NCI-H1417 (cell line): ENCODE measurements at regions not wholly inside any gene's neighbourhood (a gene's known extent, or its start where the extent isn't known, plus 50 kb on each side); places are given as distances from the start of the nearest gene placed in this dataset.
A peak's percentile ranks its signal among the peaks of the same experiment; 100 is the strongest.

Experiments used
- DNase-seq, 3 experiments: peaks; one replicate each; lab custom pipeline; 2025; lab: John Stamatoyannopoulos, UW

DNA sequence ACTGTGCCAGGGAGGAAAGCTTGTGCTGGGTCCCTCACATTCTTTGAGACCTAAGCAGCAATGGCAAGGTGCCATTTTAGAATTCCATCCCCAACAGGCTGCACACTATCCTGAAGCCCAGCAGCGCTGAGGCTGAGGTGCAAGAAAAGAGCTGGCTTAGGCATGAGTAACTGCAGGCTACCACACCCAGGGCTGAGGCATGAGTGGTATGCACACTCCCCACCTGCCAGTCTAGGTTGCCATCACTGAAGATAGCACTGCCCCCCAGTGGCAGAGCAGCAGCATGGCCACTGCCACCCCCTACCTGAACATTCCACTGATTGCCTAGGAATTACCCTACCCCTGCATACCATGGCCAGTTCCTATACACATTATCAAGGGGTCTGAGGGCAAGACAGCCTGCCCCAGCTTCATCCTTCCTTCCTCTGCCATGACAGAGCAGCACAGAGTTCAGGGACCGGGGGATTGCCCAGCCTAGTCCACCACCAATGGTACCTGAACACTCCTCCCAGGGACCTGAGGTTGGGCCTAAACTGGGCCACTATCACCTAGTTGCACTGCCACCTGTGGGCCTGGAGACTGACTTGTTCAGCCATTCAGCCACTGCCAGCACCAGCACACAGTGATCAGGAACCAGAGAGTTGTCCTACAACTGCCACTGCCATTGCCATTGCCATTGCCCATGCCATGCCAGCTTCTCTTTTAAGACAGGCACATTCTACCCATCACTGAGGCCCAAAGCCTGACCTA, 129.8 kb downstream of the SATB1 start:
- no peak for DNase-seq

DNA sequence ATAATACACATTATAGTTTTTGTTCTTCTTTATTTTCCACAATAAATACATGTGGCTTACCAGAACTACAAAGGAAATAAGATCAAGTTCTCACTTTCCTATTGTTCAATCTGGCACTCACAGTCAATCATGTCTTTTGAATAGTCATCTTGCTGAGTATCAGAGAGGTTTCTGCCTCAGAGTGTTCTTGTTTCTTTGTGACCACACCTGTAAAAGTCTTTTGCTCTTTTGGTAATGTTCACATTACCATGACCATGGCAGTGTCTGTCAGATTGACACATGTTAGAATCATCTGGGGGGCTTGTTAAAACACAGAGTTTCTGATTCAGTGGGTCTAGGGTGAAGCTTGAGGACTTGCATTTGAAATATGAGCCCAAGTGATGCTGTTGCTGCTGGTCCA, 135.0 kb downstream of the SATB1 start:
- no peak for DNase-seq

DNA sequence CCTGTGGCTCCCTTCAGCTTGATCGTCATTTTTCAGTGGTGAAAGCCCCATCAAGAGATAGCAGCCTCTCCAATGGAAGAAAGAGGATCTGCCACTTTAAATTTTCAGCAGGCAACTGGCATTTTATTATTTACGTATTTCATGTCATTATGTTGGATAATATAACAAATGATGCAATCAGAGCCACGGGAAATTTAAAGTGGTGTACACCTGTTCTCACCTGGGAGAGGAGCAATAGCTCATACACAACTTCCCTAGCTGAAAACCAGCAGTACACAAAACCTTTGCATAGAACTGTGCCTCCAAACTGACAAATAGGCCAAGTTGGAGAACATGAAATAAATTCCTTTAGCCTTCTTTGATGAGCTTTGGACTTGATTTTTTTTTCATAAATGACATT, 136.9 kb downstream of the SATB1 start:
- DNase-seq: peak in 2 of 3 experiments; percentile 11 to 12

DNA sequence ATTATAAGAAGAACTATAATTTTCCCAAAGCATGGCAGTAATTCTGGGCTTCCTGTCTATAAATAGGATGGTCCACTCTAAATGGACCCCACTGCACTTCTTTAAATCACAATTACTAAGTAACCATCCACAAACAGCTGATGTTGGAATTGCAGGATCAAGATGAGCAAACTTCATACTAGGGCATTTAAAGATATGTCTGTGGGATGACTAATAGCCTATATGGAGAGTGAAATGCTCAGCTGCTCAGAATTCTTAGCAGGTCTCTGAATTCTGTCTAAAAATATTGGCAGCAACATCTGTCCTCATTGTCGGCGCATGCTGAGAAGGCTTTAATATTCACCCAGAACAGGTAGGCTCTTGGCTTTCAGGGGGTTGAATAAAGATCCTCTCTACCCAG, 140.4 kb downstream of the SATB1 start:
- DNase-seq: no peak

DNA sequence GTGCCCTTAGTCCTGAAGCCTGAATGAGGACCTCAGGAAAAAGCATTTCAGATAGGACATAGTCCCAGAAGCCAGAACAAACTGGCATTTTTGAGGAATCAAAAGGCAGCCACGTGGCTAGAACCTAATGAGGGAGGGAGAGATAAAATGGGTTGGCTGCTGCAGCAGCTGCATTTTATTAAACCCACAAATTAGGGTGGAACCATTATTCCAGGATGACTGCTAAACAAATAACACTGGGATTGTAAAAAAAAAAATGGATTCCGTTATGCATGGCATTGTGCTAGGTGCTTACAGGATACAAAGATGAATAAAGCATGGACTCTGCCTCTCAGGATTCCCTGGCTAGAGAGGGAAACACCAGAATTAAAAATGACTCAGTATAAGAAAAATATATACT, 141.5 kb downstream of the SATB1 start:
- DNase-seq: peak in 1 of 3 experiments; percentile 5

DNA sequence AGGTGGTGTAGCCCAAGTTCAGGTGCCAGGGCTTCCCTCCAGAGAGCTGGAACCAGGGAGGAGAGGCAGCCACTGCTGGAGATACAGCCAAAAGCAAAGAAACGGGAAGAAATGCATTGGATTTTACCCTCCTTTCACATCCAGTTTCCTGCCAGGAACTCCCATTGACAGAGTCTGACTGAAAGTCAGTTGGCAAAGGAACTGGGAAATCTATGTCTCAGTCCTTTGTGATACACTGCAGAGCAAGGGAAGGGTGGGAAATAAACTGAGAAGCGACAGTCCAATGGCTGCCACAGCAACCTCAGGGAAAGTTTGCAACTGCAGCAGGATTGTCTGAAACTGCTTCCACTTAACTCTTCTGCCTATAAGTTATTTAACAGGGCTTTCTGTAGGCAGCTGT, 142.6 kb downstream of the SATB1 start:
- no peak for DNase-seq

DNA sequence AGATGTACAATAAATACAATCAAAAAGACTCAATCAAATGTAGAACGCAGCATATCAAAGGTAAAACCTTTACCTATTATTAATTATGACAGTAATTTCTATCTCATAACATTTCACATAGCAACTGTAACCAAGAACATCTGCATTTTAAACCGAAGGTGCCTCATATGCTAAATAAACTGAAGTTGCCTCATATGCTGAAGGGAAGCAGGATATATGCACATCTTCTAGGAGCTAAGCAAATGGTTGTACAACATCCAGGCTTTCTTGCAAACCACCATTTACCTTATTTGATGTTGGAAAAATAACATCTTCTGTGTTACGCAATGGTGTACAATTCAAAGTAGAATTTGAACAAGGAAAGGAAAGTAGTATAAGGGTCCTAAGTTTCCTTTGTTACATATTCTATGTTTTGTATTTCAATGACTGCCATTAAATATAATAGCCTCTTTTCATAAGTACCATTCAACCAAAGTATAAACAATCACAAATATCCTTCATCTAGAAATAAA, 145.9 kb downstream of the SATB1 start:
- DNase-seq: no peak

DNA sequence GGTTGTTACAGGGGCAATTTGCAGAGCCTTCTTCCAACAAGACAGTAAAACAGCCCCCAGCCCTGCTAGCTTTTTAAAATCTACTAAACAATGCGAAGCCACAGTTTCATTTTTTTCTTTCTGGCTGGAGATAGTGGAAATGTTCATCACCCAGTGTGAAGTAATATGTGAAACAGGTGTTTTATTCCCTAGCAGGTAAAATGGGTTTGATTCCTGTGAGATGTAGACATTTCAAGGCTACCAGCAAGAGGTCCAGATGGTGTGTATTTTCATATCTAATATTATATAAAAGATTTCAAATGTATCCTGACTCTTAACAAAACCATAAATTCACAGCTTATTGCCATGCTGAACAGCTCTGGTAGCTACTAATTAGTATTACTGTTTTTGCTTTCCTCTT, 160.3 kb downstream of the SATB1 start:
- DNase-seq: no peak

DNA sequence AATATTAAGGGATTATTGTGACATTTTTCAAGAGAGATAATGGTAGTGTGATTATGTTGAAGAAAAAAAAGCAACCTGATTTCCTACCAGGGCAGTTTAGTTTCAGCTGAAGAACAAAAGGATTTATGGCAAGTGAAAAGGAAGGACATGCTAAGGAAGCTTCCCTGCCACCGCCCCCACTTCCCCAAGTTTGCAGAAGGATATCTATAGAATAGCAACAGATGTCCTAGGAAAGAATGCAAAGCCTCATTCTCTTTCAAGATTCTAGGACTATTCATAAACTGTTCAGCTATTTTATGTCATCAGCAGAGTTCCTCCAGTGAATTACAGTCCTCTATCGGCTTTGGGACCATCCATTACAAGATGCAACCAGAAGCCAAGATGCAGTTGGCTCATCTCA, 160.8 kb downstream of the SATB1 start:
- no peak for DNase-seq

DNA sequence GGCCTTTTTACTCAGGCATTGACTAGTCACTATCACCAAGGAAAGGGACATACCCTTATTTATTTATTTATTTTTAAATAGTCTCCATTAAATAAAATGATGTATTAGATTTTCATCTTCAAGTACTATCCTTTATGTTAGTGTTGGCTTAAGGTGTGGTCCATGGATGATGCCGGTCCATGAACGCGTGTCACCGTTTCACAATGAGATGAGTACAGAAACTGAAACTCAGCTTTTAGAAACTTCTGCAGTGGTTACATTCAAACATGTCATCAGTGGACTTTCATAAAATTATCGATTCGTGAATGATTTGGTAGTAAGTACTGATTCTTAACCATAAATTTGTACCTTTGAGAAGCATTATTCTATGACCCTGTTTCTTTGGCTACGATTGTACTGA, 166.6 kb downstream of the SATB1 start:
- DNase-seq: no peak

DNA sequence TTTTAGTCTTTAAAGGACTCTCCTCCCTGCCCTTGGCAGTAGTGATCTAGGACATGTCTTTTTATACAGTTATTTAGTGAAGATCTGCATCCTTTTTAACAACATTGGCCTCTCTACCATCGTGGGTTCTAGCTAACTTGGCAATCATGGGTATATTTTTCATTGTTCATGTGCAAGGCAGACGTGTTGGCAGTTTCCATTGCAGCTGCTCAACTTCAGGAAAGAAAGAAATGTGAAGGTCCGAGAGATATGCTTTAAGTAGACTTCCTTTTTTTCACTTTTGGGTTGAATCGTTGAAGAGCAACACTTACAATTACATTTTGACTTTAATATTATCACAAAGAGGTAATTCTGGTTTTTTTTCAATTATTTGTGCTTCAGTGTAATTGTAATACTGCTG, 172.6 kb downstream of the SATB1 start:
- DNase-seq: no peak

DNA sequence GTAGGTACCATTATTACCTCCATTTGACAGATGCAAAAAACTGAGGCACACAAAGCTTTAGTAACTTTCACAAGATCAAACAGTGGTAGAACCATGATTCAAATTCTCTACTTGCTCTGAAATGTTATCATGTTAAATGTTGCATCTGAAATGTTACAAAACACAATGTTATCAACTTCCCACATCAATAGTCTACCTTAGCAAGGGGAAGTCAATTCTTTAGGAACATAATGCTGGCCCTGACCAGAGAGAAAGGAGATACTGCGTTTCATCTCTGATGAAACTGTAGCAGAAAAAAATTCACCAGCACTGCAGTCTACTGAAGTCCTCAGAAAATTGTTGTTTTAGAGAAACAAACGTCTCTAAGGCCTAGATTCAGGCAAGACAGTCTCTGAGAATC, 174.1 kb downstream of the SATB1 start:
- no peak for DNase-seq

DNA sequence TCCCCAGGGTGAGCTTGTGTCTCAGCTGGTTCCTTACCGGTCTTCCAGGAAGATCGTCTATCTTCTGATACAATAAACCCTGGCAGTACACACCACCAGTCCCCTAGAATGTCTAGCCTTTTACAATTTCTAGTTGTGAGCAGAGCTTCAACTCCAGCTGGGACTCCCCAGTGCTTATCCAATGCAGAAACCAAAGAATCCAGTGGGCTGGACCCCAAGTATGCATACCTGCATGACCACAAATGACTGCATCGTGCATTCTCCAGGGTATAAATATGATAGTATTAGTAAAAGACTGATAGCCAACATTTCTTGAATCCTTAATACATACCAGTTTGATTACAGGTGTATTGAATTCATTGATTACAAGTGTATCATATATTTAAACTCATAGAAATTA, 176.0 kb downstream of the SATB1 start:
- no peak for DNase-seq

DNA sequence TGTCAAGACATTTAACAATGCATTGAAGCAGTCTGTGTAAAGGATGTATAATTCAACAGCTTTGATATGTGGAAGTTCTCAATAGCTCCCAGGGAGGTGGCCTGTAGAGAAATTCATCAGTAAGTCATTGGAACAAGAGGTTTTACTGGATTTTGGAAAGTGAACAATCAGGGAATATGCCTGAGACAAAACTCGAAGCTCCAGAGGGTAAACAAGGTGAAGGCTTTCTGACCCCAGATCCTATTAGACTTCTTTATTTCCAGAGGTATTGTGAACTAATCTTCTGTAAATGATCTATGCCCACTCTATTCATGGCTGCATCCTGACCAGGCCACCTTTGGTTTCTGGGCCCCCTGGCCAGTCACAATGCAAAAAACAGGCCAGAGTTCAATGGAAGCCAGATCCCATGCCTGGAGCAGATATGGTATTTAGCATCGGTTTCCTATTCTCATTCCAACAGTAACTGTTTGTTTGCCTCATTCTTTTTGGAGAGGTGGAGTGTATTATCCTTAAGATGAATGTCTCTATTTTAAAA, 177.3 kb downstream of the SATB1 start:
- peak in 1 of 3 experiments; percentile 17 for DNase-seq

DNA sequence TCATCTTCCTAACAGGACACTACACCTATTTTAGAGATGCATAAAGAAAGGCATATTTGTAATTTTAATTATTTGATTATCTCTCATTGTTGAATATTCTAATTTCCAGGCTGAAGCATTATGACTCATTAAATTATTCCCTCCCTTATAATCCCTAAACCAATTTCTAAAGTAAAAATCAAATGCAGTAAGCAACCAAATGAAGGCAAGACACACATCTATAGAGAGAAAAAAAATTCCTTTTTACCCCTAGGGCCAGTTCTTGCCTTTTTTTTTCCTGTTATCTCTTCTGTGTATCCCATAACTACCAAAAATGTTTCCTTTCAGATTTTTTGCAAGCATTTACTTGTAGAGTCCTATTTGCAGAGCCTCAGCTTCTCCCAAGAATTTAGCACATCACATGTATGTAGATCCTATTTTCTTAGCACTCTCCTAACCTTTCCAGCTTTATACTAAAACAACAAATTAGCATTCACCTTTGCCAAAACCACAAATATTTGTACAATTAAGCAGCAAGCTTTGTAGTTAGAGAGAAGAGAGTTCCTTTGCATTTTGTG, 177.9 kb downstream of the SATB1 start:
- no peak for DNase-seq

DNA sequence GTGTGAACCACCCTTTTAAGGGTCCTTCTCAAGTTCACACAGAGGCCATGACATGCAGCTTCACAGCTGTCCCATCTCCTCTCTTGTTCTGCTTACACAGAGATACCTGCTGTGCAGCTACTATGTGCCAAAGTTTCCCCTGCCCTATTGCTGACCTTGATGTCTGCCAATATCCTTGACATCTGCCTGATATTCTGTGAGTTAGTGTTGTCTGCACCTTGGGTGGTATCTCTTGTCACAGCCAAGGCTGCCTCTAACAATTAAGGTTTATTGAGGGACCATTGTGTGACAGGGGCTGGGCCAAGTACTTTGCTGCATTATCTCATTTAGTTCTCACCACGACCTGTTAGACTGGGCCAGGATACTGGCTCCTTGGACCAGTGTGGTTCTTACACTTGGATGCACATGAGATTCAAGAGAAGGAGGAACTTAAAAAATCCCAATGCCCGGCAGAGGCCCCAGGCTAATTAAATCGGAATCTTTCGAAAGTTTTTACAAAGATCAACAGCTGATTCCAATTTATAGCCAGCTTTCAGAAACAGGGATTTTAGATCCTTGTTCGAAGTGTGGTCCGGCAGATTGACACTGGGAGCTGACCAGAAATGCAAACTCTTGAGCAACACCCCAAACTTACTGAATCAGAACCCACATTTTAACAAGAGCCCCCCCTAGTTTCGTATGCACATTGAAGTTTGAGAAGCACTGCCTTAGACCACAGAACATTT, 178.6 kb downstream of the SATB1 start:
- DNase-seq: no peak

DNA sequence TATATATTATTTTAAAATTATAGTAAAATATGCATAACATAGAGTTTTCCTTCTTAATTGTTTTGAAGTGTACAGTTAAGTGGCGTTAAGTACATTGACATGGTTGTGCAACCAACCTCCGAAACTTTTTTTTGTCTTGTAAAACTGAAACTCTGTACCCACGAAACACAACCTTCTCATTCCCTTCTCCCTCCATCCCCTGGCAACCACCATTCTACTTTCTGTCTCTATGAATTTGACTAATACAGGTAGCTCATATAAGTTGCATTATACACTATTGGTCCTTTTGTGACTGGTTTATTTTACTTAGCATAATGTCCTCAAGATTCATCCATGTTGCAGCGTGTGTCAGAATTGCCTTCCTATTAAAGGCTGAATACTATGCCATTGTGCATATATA, 179.4 kb downstream of the SATB1 start:
- DNase-seq: no peak

DNA sequence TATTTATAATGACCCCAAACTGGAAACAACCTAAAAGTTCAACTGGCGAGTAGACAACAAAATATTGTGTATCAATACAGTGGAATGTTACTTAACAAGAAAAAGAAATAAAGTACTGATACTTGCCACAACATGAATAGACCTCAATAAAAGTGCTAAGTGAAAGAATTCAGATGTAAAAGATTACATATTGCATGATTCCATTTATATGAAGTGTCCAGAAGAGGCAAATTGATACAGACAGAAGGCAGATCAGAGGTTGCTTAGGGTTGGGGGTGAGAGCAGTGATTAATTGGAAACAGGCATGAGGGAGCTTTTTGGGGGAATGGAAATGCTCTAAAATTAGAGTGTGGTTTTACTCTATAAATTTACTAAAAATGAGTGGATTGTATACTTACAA, 183.3 kb downstream of the SATB1 start:
- DNase-seq: no peak

DNA sequence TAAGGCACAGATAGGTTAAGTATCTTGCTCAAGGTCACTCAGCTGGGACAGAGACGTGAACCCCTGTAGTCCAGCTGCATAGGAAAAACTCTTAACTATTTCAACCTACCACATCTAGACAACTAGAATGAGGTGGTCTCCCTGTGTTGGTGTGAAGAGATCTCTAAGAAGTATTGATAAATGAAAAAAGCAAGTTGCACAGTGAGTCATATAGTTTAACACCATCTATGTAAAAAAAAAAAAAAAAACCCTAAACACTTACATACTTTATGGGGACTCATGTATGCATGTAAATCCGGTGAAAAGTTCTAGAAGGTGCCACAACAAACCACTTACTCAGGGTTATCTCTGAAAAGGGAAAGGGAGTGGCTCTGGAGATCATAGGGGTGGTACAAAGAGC, 185.5 kb downstream of the SATB1 start:
- no peak for DNase-seq

DNA sequence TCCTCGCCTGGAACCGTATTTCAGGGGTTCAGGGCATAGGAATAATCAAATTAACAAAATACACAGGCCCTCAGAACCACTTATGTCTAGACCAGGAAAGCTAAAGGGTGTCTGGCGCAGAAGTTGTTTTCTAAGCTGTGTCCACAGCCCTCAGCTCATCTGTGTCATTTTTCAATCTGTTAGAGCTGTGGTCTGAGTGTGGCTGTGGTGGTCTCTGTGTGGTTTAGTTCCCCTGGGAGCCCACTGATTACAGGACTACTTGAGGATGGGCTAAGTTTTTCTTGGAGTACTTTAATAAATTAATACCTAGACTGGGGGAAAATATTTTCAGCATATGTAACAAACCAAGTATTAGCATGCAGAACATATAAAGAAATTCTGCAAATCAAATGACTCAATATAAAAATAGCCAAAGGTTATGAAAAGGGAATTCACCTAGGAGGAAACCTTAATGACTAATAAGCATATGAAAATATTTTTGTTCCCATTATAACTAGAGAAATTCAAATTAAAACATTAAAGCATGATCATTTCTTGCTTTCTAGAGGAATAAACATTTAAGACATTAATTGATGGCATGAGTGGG, 186.3 kb downstream of the SATB1 start:
- DNase-seq: no peak

DNA sequence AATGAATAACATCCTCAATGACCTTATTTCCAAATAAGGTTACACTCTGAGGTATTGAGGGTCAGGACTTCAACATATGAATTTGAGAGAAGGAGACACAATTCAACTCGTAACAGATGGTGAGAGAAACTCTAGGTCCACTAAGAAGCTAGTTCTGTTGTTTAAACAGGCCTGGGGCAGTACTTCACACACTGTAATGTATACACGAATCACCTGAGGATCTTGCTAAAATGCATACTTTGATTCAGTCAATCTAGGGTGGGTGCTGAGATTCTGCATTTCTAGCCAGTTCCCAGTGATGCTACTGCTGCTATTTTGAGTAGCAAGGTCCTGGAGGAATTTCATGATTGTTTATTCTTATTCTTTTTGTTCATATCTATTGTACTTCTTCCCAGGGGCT, 186.8 kb downstream of the SATB1 start:
- DNase-seq: peak in 1 of 3 experiments; percentile 2

DNA sequence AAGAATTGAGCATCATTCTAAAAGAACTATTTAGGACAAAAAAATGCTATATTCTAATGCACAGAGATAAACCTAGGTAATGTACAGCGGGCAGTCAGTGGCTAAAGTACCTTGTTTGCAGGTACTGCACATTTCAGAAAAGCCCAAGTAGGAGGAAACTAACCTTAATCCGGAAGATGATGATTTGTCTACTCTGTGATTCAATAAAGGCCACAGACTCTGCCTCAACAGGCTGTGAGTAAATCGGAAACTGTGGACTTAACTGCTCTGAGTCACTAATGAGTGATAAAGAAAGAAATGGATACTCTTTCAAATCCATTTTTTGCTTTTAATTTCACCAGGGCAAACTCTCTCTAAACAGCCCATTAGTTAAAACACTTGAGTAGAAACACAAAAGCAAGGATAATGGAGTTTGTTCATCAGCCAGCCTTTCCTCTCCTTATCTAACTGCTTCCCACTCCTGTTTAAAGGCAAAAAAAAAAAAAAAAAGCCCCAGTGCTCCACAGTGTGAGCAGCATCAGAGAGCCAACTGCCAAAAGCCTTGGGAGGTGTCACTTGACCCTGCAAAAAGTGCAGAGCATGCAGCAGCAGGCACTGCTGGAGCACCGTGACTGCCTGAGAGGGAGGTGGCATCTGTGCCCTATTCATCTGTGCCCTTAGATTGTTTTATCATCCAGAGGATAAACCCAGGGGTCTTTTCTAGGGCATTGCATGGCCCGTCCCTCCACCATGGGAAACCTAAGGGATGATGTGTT, 187.7 kb downstream of the SATB1 start:
- peak in 2 of 3 experiments; percentile 39 to 75 for DNase-seq
